DND-41 (cell line): ENCODE measurements at regions not wholly inside any gene's neighbourhood (a gene's known extent, or its start where the extent isn't known, plus 50 kb on each side); places are given as distances from the start of the nearest gene placed in this dataset.

Source experiments
- ATAC-seq: fragments of 200-7000 bp; cut with Tn5 transposase; 3 replicates; pipeline ENCODE4 v1.9.1; 2021; ENCODE audit warnings: low read depth; ENCODE audit not compliant: insufficient read depth
- DNase-seq: peaks from one replicate; pipeline ENCODE4 v3.0.0-alpha.2; 2020
- H2AFZ ChIP-seq: 2 replicates; pipeline ENCODE4 v1.6.0; 2012; ENCODE audit warnings: low read depth, low read length
- H3K27ac ChIP-seq: 2 replicates; pipeline ENCODE4 v1.5.1; 2012; ENCODE audit warnings: low read length, inconsistent platforms
- H3K27me3 ChIP-seq: fragments of 200-600 bp; sonication (generic); 2 replicates; pipeline ENCODE4 v1.6.0; 2012; ENCODE audit warnings: low read length, mild to moderate bottlenecking, inconsistent platforms; ENCODE audit not compliant: insufficient read depth, poor library complexity
- H3K36me3 ChIP-seq: 2 replicates; pipeline ENCODE4 v1.5.1; 2012; ENCODE audit warnings: low read length, inconsistent platforms; ENCODE audit not compliant: insufficient read depth
- H3K4me1 ChIP-seq: 2 replicates; pipeline ENCODE4 v1.5.1; 2012; ENCODE audit warnings: mild to moderate bottlenecking, low read length; ENCODE audit not compliant: insufficient read depth
- H3K4me2 ChIP-seq: 2 replicates; pipeline ENCODE4 v1.6.0; 2012; ENCODE audit warnings: mild to moderate bottlenecking, moderate library complexity, low read length, inconsistent platforms; ENCODE audit not compliant: insufficient read depth
- H3K4me3 ChIP-seq, 2 experiments: fragments of 200-600 bp in 1 of 2; shearing (Covaris generic) in 1 of 2; 2 replicates each; pipeline ENCODE4 v1.5.1; 2012 to 2016; ENCODE audit warnings: inconsistent platforms in 2 of 2, low read length in 2 of 2, mild to moderate bottlenecking in 2 of 2, low read depth in 1 of 2, moderate library complexity in 1 of 2
- H3K79me2 ChIP-seq: 2 replicates; pipeline ENCODE4 v1.6.0; 2012; ENCODE audit warnings: low read length, inconsistent platforms; ENCODE audit not compliant: insufficient read depth
- H3K9ac ChIP-seq: 2 replicates; pipeline ENCODE4 v1.6.0; 2012; ENCODE audit warnings: low read depth, mild to moderate bottlenecking, inconsistent platforms, low read length, moderate library complexity
- H3K9me3 ChIP-seq: 2 replicates; pipeline ENCODE4 v1.5.1; 2012; ENCODE audit warnings: low read length, moderate library complexity, mild to moderate bottlenecking, inconsistent platforms; ENCODE audit not compliant: insufficient read depth, severe bottlenecking
- H4K20me1 ChIP-seq: 2 replicates; pipeline ENCODE4 v1.6.0; 2012; ENCODE audit warnings: low read length; ENCODE audit not compliant: insufficient read depth
- EZH2 ChIP-seq: IDR thresholded peaks from 3 replicates; pipeline ENCODE4 v1.6.1; 2012; ENCODE audit warnings: borderline replicate concordance, low read depth, mild to moderate bottlenecking, moderate library complexity, low read length, inconsistent platforms; ENCODE audit not compliant: severe bottlenecking
- TF ChIP-seq, protein P1 (sequence below): IDR thresholded peaks from 2 replicates; pipeline ENCODE4 v1.5.1; 2012; ENCODE audit warnings: borderline replicate concordance, low read length, moderate library complexity, mild to moderate bottlenecking; ENCODE audit not compliant: poor library complexity, severe bottlenecking; ENCODE audit errors: extremely low read depth

DNA sequence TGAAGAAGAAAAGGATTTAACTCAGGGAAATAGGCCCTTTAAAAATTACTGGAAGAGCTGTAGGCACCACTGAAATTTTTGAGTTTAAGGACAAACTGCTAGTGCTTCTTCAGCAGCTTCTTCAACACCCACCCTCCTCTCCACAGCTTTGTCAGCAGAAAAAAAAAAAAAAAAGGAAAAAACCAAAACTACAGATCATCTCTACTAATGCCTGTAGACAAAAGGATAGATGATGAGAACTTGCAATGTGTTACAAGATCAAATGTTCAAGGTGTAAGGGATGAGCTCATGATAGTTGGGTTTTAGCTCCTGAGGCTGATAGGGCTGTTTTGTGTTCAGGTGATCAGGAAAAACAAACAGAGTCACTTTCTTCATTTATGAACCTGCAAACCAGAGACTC is 55.2 kb upstream of the PREP start:
- Histone ChIP-seq H3K27me3 (no peaks in the 10 kb centered on the region), H3K4me2 (no peak overlapping the region), H3K27ac (no peak overlapping the region), H3K4me1 (peaks cover 11% of the 10 kb centered on the region), H3K36me3 (no peaks in the 10 kb centered on the region), H3K79me2 (no peaks in the 10 kb centered on the region), H2AFZ (no peak overlapping the region), H4K20me1 (no peaks in the 10 kb centered on the region), H3K9ac (no peak overlapping the region), H3K4me3 (no peak overlapping the region), H3K9me3 (peaks cover 4% of the 10 kb centered on the region)
- no peak for DNase-seq
- no peak for ATAC-seq
- no peak for TF ChIP-seq EZH2
- TF ChIP-seq, protein P1, sequence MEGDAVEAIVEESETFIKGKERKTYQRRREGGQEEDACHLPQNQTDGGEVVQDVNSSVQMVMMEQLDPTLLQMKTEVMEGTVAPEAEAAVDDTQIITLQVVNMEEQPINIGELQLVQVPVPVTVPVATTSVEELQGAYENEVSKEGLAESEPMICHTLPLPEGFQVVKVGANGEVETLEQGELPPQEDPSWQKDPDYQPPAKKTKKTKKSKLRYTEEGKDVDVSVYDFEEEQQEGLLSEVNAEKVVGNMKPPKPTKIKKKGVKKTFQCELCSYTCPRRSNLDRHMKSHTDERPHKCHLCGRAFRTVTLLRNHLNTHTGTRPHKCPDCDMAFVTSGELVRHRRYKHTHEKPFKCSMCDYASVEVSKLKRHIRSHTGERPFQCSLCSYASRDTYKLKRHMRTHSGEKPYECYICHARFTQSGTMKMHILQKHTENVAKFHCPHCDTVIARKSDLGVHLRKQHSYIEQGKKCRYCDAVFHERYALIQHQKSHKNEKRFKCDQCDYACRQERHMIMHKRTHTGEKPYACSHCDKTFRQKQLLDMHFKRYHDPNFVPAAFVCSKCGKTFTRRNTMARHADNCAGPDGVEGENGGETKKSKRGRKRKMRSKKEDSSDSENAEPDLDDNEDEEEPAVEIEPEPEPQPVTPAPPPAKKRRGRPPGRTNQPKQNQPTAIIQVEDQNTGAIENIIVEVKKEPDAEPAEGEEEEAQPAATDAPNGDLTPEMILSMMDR: no peak

DNA sequence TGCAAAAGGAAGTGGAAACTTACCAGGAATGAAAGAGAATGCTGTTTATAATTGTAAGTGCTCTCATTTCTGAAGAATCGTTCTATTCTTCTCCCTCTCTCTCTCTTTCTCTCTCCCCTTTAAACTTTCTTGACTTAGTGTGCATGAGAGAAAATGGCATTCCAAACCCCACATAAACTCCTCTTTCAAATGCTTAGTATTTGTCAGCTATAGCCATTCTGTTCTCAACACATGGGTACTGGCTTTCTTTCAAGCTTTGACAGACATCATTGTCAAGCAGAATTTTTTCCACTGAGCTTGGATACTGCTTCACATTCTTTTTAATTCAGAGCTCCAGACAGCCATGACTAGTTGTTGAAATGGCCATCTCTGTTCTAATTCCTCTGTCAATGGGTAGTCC is 51.1 kb upstream of the PREP start:
- H2AFZ ChIP-seq: peak overlapping the region; percentile 62
- peak overlapping the region; percentile 57 for H3K27ac ChIP-seq
- H3K36me3 ChIP-seq: no peaks in the 10 kb centered on the region
- H3K4me1 ChIP-seq: peaks cover 18% of the 10 kb centered on the region
- no peaks in the 10 kb centered on the region for H3K79me2 ChIP-seq
- no peaks in the 10 kb centered on the region for H4K20me1 ChIP-seq
- H3K9me3 ChIP-seq: no peaks in the 10 kb centered on the region
- no peaks in the 10 kb centered on the region for H3K27me3 ChIP-seq
- H3K9ac ChIP-seq: no peak overlapping the region
- no peak overlapping the region for H3K4me3 ChIP-seq
- no peak overlapping the region; the same call in 1 of the 2 replicates for H3K4me2 ChIP-seq
- no peak for ATAC-seq
- no peak for DNase-seq
- TF ChIP-seq, protein P1: no peak
- TF ChIP-seq EZH2: no peak

DNA sequence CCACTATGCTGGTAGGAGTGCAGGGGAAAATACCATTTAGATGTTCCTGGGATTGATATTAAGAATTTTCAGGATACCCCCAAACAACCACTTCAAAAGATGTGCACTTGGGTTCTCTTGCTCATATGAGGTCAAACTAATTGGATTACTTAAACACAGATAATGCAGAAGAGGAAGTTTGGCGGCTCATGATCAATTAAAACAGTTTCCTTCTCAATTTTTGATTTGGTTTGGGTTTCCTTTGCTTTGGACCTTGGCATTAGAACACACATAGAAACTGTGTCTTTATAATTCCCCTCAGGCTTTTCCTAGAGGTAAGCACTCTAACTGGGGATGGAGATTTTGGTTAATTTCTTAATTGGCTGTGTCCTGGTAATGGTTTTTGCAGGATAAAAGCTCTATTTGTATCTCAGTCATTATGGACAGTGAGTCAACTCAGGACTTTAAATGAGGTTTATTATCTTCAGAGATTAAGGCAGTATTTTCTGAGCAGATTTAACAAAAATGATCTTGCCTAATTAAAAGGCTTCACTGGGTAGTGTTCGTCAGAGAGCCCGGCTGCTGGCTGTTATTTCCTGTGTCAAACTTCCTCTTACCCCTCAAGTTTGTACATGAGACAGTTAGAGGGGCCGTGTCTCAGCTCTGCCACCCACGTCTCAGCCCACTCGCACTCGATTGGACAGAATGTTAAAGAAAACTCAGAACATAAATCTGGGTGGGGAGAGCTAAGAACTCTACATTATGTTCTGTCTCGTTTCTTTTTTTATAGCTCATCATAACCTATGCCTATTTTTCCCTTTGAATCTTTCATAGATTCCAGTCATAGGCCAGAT is 50.3 kb upstream of the PREP start:
- Histone ChIP-seq H3K4me1 (peaks cover 18% of the 10 kb centered on the region), H3K4me2 (peak overlapping the region; percentile 32; the same call in 1 of the 2 replicates), H2AFZ (peak overlapping the region; percentile 62), H3K79me2 (no peaks in the 10 kb centered on the region), H4K20me1 (no peaks in the 10 kb centered on the region), H3K36me3 (no peaks in the 10 kb centered on the region), H3K27me3 (no peaks in the 10 kb centered on the region), H3K27ac (peak overlapping the region; percentile 57), H3K9ac (peak overlapping the region; percentile 15; the same call in 1 of the 2 replicates), H3K4me3 (no peak overlapping the region), H3K9me3 (no peaks in the 10 kb centered on the region)
- ATAC-seq (peak; percentile 97), DNase-seq (peak; percentile 58)
- no peak for TF ChIP-seq EZH2
- TF ChIP-seq, protein P1: no peak
